HL-60 (cell line): ENCODE measurements at regions not wholly inside any gene's neighbourhood (a gene's known extent, or its start where the extent isn't known, plus 50 kb on each side); places are given as distances from the start of the nearest gene placed in this dataset.

ENCODE experiments used
- DNase-seq, 2 experiments: peaks; one replicate each; pipeline ENCODE4 v3.0.0-alpha.2; 2010 to 2020; ENCODE audit warnings: low read depth in 1 of 2, low spot score in 1 of 2
- H3K27ac ChIP-seq: fragments of 250-450 bp; sonication (Bioruptor Pico); replicated peaks from 2 replicates; pipeline ENCODE4 v1.5.1; 2020; ENCODE audit warnings: mild to moderate bottlenecking, moderate library complexity
- H3K27me3 ChIP-seq: fragments of 250-450 bp; sonication (Bioruptor Pico); 2 replicates; pipeline ENCODE4 v1.5.1; 2021; ENCODE audit warnings: mild to moderate bottlenecking, moderate library complexity; ENCODE audit not compliant: insufficient read depth, poor library complexity, severe bottlenecking
- H3K4me3 ChIP-seq: replicated peaks from 2 replicates; pipeline ENCODE4 v1.5.1; 2011; ENCODE audit warnings: mild to moderate bottlenecking, control low read depth, low read length; ENCODE audit not compliant: insufficient read depth
- GABPA ChIP-seq: IDR thresholded peaks from 2 replicates; pipeline ENCODE4 v1.6.1; 2012; ENCODE audit warnings: low read depth
- POLR2AphosphoS5 ChIP-seq: IDR thresholded peaks from 2 replicates; pipeline ENCODE4 v1.6.1; 2012; ENCODE audit warnings: low read depth
- SPI1 ChIP-seq: IDR thresholded peaks from 2 replicates; pipeline ENCODE4 v1.6.1; 2012; ENCODE audit warnings: low read depth, mild to moderate bottlenecking, borderline replicate concordance
- TF ChIP-seq, protein P1 (sequence below): IDR thresholded peaks from 2 replicates; pipeline ENCODE4 v1.6.1; 2012; ENCODE audit warnings: low read depth; ENCODE audit not compliant: insufficient replicate concordance
- TF ChIP-seq, protein P2 (sequence below): IDR thresholded peaks from one replicate; pipeline ENCODE4 v1.5.1; 2011; ENCODE audit warnings: low read length, control low read depth, inconsistent platforms; ENCODE audit not compliant: insufficient read depth

DNA sequence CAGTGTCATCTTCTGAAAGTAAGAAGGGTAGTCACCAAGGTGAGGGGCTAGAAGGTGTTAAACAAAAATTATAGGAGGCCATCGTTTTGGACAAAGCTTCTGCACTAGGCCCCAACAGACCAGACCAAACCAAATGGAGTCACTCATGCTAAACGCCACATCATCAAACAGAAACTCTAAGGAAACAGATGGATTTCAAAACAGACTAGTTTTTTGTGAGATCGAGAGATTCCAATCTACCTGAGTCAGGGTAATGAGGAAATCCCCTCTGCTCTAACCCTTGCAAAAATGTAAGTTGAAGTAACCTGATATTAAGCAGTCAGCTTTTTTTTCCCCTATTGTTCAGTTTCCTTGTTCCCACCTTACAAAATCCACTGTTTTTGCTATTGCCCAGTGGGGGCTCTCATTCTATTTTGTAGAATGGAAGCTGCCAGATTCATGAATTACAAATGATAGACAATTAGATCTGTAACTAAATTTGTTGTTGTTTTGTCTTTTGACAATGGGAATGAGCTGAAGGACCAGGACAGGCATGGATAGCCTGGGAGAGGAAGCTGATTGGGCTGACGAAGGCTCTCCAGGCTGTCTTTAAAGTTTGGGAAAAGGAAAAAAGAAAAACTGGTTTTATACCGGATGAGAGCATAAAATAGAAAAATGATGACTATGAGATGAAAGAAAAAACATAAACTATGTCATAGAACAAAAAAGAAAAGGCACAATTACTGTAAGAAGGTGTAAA, 94.7 kb upstream of the ADAMTSL1 start:
- TF ChIP-seq, protein P1, sequence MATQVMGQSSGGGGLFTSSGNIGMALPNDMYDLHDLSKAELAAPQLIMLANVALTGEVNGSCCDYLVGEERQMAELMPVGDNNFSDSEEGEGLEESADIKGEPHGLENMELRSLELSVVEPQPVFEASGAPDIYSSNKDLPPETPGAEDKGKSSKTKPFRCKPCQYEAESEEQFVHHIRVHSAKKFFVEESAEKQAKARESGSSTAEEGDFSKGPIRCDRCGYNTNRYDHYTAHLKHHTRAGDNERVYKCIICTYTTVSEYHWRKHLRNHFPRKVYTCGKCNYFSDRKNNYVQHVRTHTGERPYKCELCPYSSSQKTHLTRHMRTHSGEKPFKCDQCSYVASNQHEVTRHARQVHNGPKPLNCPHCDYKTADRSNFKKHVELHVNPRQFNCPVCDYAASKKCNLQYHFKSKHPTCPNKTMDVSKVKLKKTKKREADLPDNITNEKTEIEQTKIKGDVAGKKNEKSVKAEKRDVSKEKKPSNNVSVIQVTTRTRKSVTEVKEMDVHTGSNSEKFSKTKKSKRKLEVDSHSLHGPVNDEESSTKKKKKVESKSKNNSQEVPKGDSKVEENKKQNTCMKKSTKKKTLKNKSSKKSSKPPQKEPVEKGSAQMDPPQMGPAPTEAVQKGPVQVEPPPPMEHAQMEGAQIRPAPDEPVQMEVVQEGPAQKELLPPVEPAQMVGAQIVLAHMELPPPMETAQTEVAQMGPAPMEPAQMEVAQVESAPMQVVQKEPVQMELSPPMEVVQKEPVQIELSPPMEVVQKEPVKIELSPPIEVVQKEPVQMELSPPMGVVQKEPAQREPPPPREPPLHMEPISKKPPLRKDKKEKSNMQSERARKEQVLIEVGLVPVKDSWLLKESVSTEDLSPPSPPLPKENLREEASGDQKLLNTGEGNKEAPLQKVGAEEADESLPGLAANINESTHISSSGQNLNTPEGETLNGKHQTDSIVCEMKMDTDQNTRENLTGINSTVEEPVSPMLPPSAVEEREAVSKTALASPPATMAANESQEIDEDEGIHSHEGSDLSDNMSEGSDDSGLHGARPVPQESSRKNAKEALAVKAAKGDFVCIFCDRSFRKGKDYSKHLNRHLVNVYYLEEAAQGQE = no peak
- TF ChIP-seq POLR2AphosphoS5 (no peak), SPI1 (no peak), GABPA (no peak)
- TF ChIP-seq, protein P2, sequence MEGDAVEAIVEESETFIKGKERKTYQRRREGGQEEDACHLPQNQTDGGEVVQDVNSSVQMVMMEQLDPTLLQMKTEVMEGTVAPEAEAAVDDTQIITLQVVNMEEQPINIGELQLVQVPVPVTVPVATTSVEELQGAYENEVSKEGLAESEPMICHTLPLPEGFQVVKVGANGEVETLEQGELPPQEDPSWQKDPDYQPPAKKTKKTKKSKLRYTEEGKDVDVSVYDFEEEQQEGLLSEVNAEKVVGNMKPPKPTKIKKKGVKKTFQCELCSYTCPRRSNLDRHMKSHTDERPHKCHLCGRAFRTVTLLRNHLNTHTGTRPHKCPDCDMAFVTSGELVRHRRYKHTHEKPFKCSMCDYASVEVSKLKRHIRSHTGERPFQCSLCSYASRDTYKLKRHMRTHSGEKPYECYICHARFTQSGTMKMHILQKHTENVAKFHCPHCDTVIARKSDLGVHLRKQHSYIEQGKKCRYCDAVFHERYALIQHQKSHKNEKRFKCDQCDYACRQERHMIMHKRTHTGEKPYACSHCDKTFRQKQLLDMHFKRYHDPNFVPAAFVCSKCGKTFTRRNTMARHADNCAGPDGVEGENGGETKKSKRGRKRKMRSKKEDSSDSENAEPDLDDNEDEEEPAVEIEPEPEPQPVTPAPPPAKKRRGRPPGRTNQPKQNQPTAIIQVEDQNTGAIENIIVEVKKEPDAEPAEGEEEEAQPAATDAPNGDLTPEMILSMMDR = no peak
- H3K4me3 ChIP-seq = no peak overlapping the region
- no peaks in the 10 kb centered on the region for H3K27me3 ChIP-seq
- DNase-seq = no peak
- no peak overlapping the region for H3K27ac ChIP-seq

DNA sequence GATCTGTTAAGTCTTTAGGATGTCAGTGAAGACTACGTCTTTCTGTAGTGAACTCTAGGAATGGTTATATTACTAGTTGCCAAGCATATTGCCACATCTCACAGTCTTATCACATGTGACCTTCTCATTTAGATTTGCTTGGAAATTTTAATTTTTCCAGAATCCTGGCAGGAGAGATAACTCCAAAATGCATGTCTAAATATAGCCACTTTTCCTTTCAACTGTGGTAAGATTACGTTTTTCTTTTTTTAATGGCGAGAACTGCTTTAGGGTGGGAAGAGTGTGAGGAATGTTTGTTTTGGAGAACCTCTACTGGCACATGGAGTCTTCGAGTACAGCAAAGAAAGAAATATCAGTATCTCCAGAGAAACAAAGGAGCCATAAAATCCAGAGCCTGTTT, 91.7 kb upstream of the ADAMTSL1 start:
- H3K27ac ChIP-seq = no peak overlapping the region
- TF ChIP-seq, protein P1 = no peak
- no peak for TF ChIP-seq SPI1
- TF ChIP-seq, protein P2 = no peak
- no peak for TF ChIP-seq GABPA
- no peak for TF ChIP-seq POLR2AphosphoS5
- DNase-seq = no peak
- no peaks in the 10 kb centered on the region for H3K27me3 ChIP-seq
- no peak overlapping the region for H3K4me3 ChIP-seq

GRCh38 chr9:18384066-18384465, 89.9 kb upstream of the ADAMTSL1 start:
- TF ChIP-seq, protein P2 = no peak
- no peak for TF ChIP-seq GABPA
- no peak for TF ChIP-seq SPI1
- TF ChIP-seq, protein P1 = no peak
- TF ChIP-seq POLR2AphosphoS5 = no peak
- Histone ChIP-seq H3K27me3 (no peaks in the 10 kb centered on the region), H3K4me3 (no peak overlapping the region), H3K27ac (no peak overlapping the region)
- peak in 1 of 2 experiments; percentile 46 for DNase-seq
